Smooth muscle cell (in vitro differentiated cells): ENCODE measurements at regions not wholly inside any gene's neighbourhood (a gene's known extent, or its start where the extent isn't known, plus 50 kb on each side); places are given as distances from the start of the nearest gene placed in this dataset.

Experiments
- DNase-seq: peaks from one replicate; lab custom pipeline; 2025; ENCODE audit not compliant: unreplicated experiment; lab: John Stamatoyannopoulos, UW
- H2AFZ ChIP-seq: fragments of 200-600 bp; sonication (generic); 2 replicates; pipeline ENCODE4 v1.6.0; 2016; ENCODE audit warnings: antibody characterized with exemption, low read depth, mild to moderate bottlenecking
- H3F3A ChIP-seq: fragments of 200-600 bp; sonication (generic); 2 replicates; pipeline ENCODE4 v1.6.0; 2017; ENCODE audit warnings: antibody characterized with exemption, low read depth
- H3K27ac ChIP-seq: fragments of 200-600 bp; sonication (generic); 2 replicates; pipeline ENCODE4 v1.5.1; 2016; ENCODE audit warnings: low read depth, mild to moderate bottlenecking
- H3K27me3 ChIP-seq: fragments of 200-600 bp; sonication (generic); 2 replicates; pipeline ENCODE4 v1.6.1; 2016; ENCODE audit warnings: low read depth, mild to moderate bottlenecking
- H3K36me3 ChIP-seq: fragments of 200-600 bp; sonication (generic); 2 replicates; pipeline ENCODE4 v1.5.1; 2016; ENCODE audit warnings: low read depth
- H3K4me1 ChIP-seq: fragments of 200-600 bp; sonication (generic); 2 replicates; pipeline ENCODE4 v1.5.1; 2016; ENCODE audit warnings: low read depth
- H3K4me2 ChIP-seq: fragments of 200-600 bp; sonication (generic); 2 replicates; pipeline ENCODE4 v1.6.0; 2016; ENCODE audit warnings: mild to moderate bottlenecking
- H3K4me3 ChIP-seq: fragments of 200-600 bp; sonication (generic); 2 replicates; pipeline ENCODE4 v1.5.1; 2016; ENCODE audit warnings: mild to moderate bottlenecking
- H3K79me2 ChIP-seq: fragments of 200-600 bp; sonication (generic); 2 replicates; pipeline ENCODE4 v1.6.0; 2016; ENCODE audit warnings: low read depth, mild to moderate bottlenecking
- H3K9ac ChIP-seq: fragments of 200-600 bp; sonication (generic); 2 replicates; pipeline ENCODE4 v1.6.0; 2016; ENCODE audit warnings: low read depth
- H3K9me3 ChIP-seq: fragments of 200-600 bp; sonication (generic); replicated peaks from 2 replicates; pipeline ENCODE4 v1.5.1; 2016; ENCODE audit warnings: low read depth
- H4K20me1 ChIP-seq: fragments of 200-600 bp; sonication (generic); 2 replicates; pipeline ENCODE4 v1.6.0; 2016; ENCODE audit warnings: low read depth
- WGBS: methylation state at CpG from one replicate; pipeline ENCODE4 v1.1.7; 2016; ENCODE audit warnings: low lambda C conversion rate; 5-methylcytosine and 5-hydroxymethylcytosine counted together
- TF ChIP-seq, protein P1 (sequence below): fragments of 200-600 bp; sonication (generic); IDR thresholded peaks from 2 replicates; pipeline ENCODE4 v1.5.1; 2017; ENCODE audit warnings: borderline replicate concordance, mild to moderate bottlenecking, antibody characterized with exemption; ENCODE audit not compliant: insufficient read depth, poor library complexity, severe bottlenecking

DNA sequence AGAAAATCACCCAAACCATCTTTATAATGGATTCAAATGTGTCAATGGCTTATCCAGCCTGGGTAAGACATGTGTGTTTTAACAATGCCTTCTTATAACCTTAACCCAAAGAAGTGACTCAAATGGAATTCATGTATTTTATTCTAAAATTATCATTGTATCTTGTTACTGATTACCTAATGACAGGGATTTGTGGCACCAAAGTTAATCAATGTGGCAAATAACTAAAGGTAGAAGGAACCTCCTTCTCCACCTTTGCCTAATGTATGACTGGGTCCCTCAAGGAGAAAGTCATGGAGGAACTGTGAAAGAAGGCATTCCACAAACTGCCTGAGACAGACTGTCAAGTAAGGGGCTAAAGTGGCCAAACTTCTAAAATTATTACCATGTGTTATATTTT lies 84.4 kb upstream of the ITGA1 start:
- Histone ChIP-seq H3K4me2 (peak overlapping the region; percentile 39), H4K20me1 (no peaks in the 10 kb centered on the region), H3K4me1 (no peaks in the 10 kb centered on the region), H3K9me3 (no peaks in the 10 kb centered on the region), H3K4me3 (no peak overlapping the region), H3F3A (peaks cover 2% of the 10 kb centered on the region), H3K27ac (peak overlapping the region; percentile 46), H3K36me3 (no peaks in the 10 kb centered on the region), H3K79me2 (no peaks in the 10 kb centered on the region), H3K9ac (no peak overlapping the region), H2AFZ (peak overlapping the region; percentile 99), H3K27me3 (no peaks in the 10 kb centered on the region)
- DNase-seq: no peak
- TF ChIP-seq, protein P1, sequence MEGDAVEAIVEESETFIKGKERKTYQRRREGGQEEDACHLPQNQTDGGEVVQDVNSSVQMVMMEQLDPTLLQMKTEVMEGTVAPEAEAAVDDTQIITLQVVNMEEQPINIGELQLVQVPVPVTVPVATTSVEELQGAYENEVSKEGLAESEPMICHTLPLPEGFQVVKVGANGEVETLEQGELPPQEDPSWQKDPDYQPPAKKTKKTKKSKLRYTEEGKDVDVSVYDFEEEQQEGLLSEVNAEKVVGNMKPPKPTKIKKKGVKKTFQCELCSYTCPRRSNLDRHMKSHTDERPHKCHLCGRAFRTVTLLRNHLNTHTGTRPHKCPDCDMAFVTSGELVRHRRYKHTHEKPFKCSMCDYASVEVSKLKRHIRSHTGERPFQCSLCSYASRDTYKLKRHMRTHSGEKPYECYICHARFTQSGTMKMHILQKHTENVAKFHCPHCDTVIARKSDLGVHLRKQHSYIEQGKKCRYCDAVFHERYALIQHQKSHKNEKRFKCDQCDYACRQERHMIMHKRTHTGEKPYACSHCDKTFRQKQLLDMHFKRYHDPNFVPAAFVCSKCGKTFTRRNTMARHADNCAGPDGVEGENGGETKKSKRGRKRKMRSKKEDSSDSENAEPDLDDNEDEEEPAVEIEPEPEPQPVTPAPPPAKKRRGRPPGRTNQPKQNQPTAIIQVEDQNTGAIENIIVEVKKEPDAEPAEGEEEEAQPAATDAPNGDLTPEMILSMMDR: no peak

DNA sequence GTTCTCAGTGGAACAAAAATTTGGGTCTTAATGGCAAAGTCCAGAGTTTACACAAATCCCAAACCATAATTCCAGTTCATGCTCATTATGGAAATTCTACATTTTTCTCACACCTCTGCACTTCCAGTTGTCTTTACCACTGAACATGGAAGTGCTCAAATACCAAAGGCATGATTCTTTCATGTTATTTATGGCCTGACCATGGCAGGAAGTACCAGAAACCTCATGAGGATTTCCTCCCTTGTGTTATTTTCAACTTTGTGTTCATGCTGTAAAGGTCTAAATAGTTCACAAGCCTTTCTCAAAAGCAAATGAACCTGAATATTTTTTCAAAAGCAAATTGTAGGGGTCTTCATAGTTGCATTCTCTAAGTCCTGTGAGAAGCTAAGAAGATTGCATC lies 82.0 kb upstream of the ITGA1 start:
- H3K4me2 ChIP-seq: peak overlapping the region; percentile 41
- peak overlapping the region; percentile 70 for H3K27ac ChIP-seq
- peaks cover 22% of the 10 kb centered on the region for H3K4me1 ChIP-seq
- H2AFZ ChIP-seq: no peak overlapping the region
- H3K36me3 ChIP-seq: no peaks in the 10 kb centered on the region
- peaks cover 2% of the 10 kb centered on the region for H3F3A ChIP-seq
- H3K79me2 ChIP-seq: no peaks in the 10 kb centered on the region
- DNase-seq: no peak
- TF ChIP-seq, protein P1: no peak
- no peak overlapping the region for H3K9ac ChIP-seq
- H4K20me1 ChIP-seq: no peaks in the 10 kb centered on the region
- no peak overlapping the region for H3K4me3 ChIP-seq
- H3K27me3 ChIP-seq: no peaks in the 10 kb centered on the region
- H3K9me3 ChIP-seq: no peaks in the 10 kb centered on the region

DNA sequence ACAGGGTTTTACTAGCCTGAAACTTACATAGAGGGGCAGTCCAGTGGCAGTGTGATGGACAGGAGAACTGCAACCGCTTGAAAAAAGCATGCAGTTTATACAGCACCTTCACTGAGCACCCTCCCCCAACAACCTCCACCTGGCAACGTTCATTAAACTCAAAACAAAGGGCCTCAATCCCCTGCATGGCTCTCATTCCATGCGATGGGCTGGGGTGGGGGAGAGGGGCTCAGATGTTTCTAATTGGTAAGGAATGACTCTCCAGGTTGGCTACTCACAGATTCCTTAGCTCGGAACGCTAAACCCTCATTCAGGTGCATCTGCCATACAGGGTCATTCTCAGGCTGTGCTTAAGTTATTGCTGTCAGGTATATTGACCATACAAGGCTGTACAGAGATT lies 80.9 kb upstream of the ITGA1 start:
- Histone ChIP-seq H3K4me3 (no peak overlapping the region), H3K9ac (no peak overlapping the region), H3K4me1 (peaks cover 22% of the 10 kb centered on the region), H3K27ac (no peak overlapping the region), H4K20me1 (no peaks in the 10 kb centered on the region), H3K79me2 (no peaks in the 10 kb centered on the region), H3K27me3 (no peaks in the 10 kb centered on the region), H3K36me3 (no peaks in the 10 kb centered on the region), H3K9me3 (no peaks in the 10 kb centered on the region), H3F3A (peaks cover 2% of the 10 kb centered on the region), H3K4me2 (no peak overlapping the region), H2AFZ (no peak overlapping the region)
- WGBS: 84% methylated on average over 5 of the region's 5 CpGs
- TF ChIP-seq, protein P1: no peak
- DNase-seq: no peak

DNA sequence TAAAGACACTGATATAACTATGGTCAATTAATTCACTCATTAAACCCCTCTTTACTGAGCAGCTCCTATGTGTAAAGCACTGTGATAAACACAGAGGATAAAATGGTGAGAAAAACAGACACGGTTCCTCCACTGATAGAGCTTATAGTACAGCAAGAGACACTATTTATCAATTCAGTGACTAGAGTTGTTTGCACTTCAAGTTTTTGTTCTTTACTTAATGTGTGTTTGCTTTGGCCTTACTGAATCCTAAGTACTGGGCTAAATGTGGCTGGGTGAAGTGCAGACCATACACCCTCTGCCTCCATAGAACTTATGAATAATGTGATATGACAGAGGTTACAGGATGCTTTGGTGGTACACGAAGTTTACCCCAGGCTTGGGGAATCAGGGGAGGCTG lies 80.1 kb upstream of the ITGA1 start:
- H3K9me3 ChIP-seq: no peaks in the 10 kb centered on the region
- no peaks in the 10 kb centered on the region for H3K79me2 ChIP-seq
- H3K4me3 ChIP-seq: no peak overlapping the region
- no peak overlapping the region for H3K9ac ChIP-seq
- TF ChIP-seq, protein P1: no peak
- no peaks in the 10 kb centered on the region for H3K36me3 ChIP-seq
- no peaks in the 10 kb centered on the region for H3K27me3 ChIP-seq
- H3K27ac ChIP-seq: peak overlapping the region; percentile 85
- no peak for DNase-seq
- peaks cover 2% of the 10 kb centered on the region for H3F3A ChIP-seq
- no peak overlapping the region for H2AFZ ChIP-seq
- WGBS: 68% methylated on average over 2 of the region's 2 CpGs
- no peak overlapping the region for H3K4me2 ChIP-seq
- peaks cover 22% of the 10 kb centered on the region for H3K4me1 ChIP-seq
- no peaks in the 10 kb centered on the region for H4K20me1 ChIP-seq
